Heart right ventricle (tissue), 16 donors: ENCODE measurements at regions not wholly inside any gene's neighbourhood (a gene's known extent, or its start where the extent isn't known, plus 50 kb on each side); places are given as distances from the start of the nearest gene placed in this dataset.

Experiments used
- ATAC-seq, 8 donors: fragments of 200-7000 bp; cut with Tn5 transposase; one replicate each; pipeline ENCODE4 v1.9.1; 2020; ENCODE audit warnings: mild to moderate bottlenecking in 8 of 8, moderate library complexity in 8 of 8, moderate number of reproducible peaks in 1 of 8
- DNase-seq, 2 donors: peaks; one replicate each; pipeline ENCODE4 v3.0.0-alpha.2; 2020
- H3K27ac ChIP-seq, 10 donors: fragments of 200-600 bp; sonication (generic) in 2 of 10; one replicate each; pipeline versions ENCODE4 v1.5.0 to v1.8.0; 2020 to 2022; ENCODE audit warnings: mild to moderate bottlenecking in 3 of 10
- H3K27me3 ChIP-seq, 7 donors: fragments of 200-600 bp; one replicate each; pipeline ENCODE4 v1.8.0; 2021 to 2022; ENCODE audit warnings: mild to moderate bottlenecking in 2 of 7
- H3K36me3 ChIP-seq, 9 donors: fragments of 200-600 bp; sonication (generic) in 1 of 9; one replicate each; pipeline versions ENCODE4 v1.5.0 to v1.8.0; 2020 to 2022; ENCODE audit warnings: mild to moderate bottlenecking in 2 of 9
- H3K4me1 ChIP-seq, 9 donors: fragments of 200-600 bp; sonication (generic) in 1 of 9; one replicate each; pipeline versions ENCODE4 v1.5.0 to v1.8.0; 2020 to 2022; ENCODE audit warnings: mild to moderate bottlenecking in 4 of 9
- H3K4me3 ChIP-seq, 10 donors: fragments of 200-600 bp; sonication (generic) in 2 of 10; one replicate each; pipeline versions ENCODE4 v1.5.0 to v1.8.0; 2020 to 2022; ENCODE audit warnings: mild to moderate bottlenecking in 7 of 10, moderate library complexity in 2 of 10
- H3K9me3 ChIP-seq, 11 donors: fragments of 200-600 bp in 10 of 11; sonication (generic) in 2 of 11; one replicate each; pipeline versions ENCODE4 v1.5.0 to v1.8.0; 2013 to 2022; ENCODE audit warnings: mild to moderate bottlenecking in 2 of 11, control low read depth in 1 of 11, moderate library complexity in 1 of 11
- whole genome bisulfite sequencing, 2 donors: extraction: QIAGEN DNeasy Blood & Tissue Kit; methylation state at CpG; one replicate each; pipeline ENCODE4 v1.1.7; 2013; ENCODE audit warnings: inconsistent platforms in 1 of 2; 5-methylcytosine and 5-hydroxymethylcytosine counted together
- intact Hi-C, 10 donors: fragments of 100-400 bp; cut with DNase I; formaldehyde crosslinking; loops; one replicate each; pipeline versions ENCODE4 v1.11.1 to v1.14.2; 2022
- TF ChIP-seq, protein P1 (sequence below), 9 donors: fragments of 200-600 bp; sonication (generic) in 2 of 9; IDR thresholded peaks; one replicate each; pipeline versions ENCODE4 v1.5.0 to v1.8.0; 2021 to 2022; ENCODE audit warnings: antibody characterized with exemption in 9 of 9, mild to moderate bottlenecking in 5 of 9, moderate library complexity in 1 of 9
- donor health status: Arrhythmogenic right ventricular cardiomyopathy.
- donor health status: ischemic (EF 13 %, LVEDD 7.1; RV severe dilation, severe dysfunction).
- donor health status: healthy with polysubstance abuse.
- donor health status: DM: no; HTN: yes; CAD: no.
- donor health status: DM: no; HTN: no; CAD: no.
- donor health status: ischemic (EF 25% LVEDD 6.9; RV normal size, moderate dysfunction).
- donor health status: ischemic (EF 25% LVEDD 5.7; RV mildly dilated, moderate dysfunction).
- donor health status: healthy.
- donor health status: DM: yes; HTN: yes; CAD: no.
- donor health status: Ischemic cardiomyopathy.
- donor health status: ischemic (EF 35%, LVEDD 5.7; RV mildly dilated, moderate dysfunction).
- donor health status: nonischemic (EF 11% LVEDD 7.7; RV severe dilation, severe dysfunction).
- donor health status: DM: yes; HTN: yes; CAD: no.
- donor health status: PGD.
- donor health status: ischemic (EF 29% LVEDD 5.4; RV normal size, mild dysfunction).
- donor health status: nonischemic (EF 23%, LVEDD 6.1; RV moderate dilation, normal function).

DNA sequence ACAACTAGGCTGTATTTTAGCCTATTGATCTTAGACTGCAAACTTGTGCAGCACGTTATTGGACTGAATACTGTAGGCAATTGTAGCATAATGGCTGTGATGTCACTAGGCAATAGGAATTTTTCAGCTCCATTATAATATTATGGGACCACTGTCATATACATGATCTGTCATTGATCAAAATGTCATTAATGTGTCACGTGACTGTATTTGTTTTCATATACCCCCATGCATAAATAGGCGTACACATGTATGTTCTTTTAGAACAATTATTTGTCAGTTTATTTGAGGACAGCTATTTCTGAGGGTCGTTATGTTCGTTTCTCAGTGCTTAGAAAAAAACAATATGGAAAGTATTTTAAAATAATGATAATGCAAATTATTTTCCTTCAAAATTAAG, 111.9 kb upstream of the CDH2 start:
- WGBS, 2 donors: 83 to 87% methylated on average over 5 of the region's 5 CpGs
- H3K9me3 ChIP-seq: peaks cover 0 to 7% (median 0%) of the 10 kb centered on the region in 11 donors
- no peak overlapping the region for H3K27ac ChIP-seq
- intact Hi-C loops: no loop called here
- H3K27me3 ChIP-seq: no peaks in the 10 kb centered on the region
- DNase-seq (no peak), ATAC-seq (no peak)
- no peaks in the 10 kb centered on the region for H3K4me1 ChIP-seq
- TF ChIP-seq, protein P1, sequence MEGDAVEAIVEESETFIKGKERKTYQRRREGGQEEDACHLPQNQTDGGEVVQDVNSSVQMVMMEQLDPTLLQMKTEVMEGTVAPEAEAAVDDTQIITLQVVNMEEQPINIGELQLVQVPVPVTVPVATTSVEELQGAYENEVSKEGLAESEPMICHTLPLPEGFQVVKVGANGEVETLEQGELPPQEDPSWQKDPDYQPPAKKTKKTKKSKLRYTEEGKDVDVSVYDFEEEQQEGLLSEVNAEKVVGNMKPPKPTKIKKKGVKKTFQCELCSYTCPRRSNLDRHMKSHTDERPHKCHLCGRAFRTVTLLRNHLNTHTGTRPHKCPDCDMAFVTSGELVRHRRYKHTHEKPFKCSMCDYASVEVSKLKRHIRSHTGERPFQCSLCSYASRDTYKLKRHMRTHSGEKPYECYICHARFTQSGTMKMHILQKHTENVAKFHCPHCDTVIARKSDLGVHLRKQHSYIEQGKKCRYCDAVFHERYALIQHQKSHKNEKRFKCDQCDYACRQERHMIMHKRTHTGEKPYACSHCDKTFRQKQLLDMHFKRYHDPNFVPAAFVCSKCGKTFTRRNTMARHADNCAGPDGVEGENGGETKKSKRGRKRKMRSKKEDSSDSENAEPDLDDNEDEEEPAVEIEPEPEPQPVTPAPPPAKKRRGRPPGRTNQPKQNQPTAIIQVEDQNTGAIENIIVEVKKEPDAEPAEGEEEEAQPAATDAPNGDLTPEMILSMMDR (IDR thresholded peaks at IDR 0.05): no peak
- no peaks in the 10 kb centered on the region for H3K36me3 ChIP-seq
- H3K4me3 ChIP-seq: no peak overlapping the region

DNA sequence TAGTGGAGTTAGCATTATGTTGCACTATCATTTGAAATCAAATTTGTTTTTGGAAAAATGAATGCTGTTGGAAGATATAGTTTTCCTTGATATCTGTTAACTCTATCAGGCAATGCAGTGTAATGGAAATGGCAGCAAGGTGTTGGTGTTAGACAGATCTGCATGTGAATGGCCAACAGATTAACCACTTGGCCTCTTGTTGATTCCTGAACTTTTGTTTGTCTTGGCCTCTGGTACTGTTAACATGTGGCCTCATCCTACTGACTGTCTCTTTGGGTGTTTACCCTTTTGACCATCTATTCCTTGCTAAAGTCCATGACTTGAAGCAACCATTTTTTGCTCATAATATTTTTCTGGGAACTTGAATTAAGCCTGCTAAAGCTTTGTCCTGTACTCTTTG, 110.2 kb upstream of the CDH2 start:
- ATAC-seq: no peak
- Histone ChIP-seq H3K4me1 (no peaks in the 10 kb centered on the region), H3K4me3 (no peak overlapping the region), H3K27ac (no peak overlapping the region), H3K9me3 (peaks cover 0 to 7% (median 0%) of the 10 kb centered on the region in 11 donors), H3K36me3 (no peaks in the 10 kb centered on the region), H3K27me3 (no peaks in the 10 kb centered on the region)
- intact Hi-C loops: no loop called here
- TF ChIP-seq, protein P1 (IDR thresholded peaks at IDR 0.05): no peak
- DNase-seq: no peak

DNA sequence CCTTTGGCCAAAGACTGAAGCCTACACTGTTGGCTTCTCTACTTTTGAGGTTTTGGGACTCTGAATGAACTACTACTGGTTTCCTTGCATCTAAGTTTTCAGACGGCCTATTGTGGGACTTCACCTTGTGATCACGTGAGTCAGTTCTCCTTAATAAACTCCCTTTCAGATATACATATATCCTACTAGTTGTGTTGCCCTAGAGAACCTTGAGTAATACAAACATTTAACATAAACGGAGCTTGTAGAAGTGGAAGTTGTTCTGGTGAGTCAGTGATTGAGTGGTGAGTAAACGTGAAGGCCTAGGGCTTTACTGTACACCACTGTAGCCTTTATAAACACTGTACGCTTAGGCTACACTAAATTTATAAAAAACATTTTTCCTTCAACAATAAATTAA, 107.2 kb upstream of the CDH2 start:
- no peak for DNase-seq

DNA sequence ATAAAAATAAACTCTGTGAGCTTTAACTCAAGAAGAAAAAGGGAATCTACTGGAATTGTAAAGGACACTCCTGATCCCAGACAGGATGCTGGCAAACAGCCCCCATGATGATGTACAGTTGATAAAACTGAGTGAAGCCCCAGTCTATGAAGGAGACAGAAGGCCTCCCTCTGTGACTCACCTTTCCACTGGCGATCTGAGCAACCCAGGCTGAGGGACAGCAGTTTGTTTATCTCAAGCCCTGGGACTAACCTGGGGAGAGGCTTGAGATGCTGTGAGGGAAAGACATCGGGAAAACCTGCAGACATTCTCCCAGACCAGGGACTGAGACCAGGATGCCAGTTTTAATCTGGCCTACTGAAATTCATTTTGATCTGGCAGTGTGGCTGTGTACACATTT, 104.5 kb upstream of the CDH2 start:
- H3K36me3 ChIP-seq: no peaks in the 10 kb centered on the region
- no peak overlapping the region for H3K27ac ChIP-seq
- no peak for DNase-seq
- WGBS, 2 donors: 45 to 59% methylated on average over 2 of the region's 2 CpGs
- H3K27me3 ChIP-seq: no peaks in the 10 kb centered on the region
- intact Hi-C loops: no loop called here
- ATAC-seq: no peak
- H3K4me3 ChIP-seq: no peak overlapping the region
- TF ChIP-seq, protein P1 (IDR thresholded peaks at IDR 0.05): no peak
- no peaks in the 10 kb centered on the region for H3K4me1 ChIP-seq
- no peaks in the 10 kb centered on the region for H3K9me3 ChIP-seq

More for the DNA sequence above, 107.2 kb upstream of the CDH2 start:
- no peak for ATAC-seq
- intact Hi-C loops: no loop called here
- Histone ChIP-seq H3K4me1 (no peaks in the 10 kb centered on the region), H3K4me3 (no peak overlapping the region), H3K36me3 (no peaks in the 10 kb centered on the region), H3K27ac (no peak overlapping the region), H3K27me3 (no peaks in the 10 kb centered on the region), H3K9me3 (no peaks in the 10 kb centered on the region)
- TF ChIP-seq, protein P1 (IDR thresholded peaks at IDR 0.05): no peak
- 74 to 75% methylated on average over 5 of the region's 5 CpGs for WGBS, 2 donors

DNA sequence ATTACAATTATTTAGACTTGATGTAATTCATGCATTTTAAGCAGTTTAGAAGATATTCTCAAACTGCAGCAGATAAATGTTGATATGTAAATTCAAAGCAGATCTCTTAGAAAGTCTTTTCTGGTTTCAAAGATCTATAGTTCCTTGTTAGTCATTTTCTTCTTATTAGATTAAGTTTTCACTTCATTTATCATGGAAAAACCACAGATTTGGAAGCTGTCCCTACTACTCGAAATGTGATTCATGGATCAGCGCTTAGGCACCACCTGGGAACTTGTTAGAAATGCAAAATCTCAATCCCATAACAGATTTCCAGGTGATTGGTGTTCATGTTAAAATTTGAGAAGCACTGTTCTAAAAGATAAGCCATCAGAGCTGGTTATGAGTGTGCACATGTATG, 92.8 kb upstream of the CDH2 start:
- DNase-seq (no peak), ATAC-seq (no peak)
- no peak overlapping the region for H3K27ac ChIP-seq

More for the DNA sequence above, 92.8 kb upstream of the CDH2 start:
- TF ChIP-seq, protein P1 (IDR thresholded peaks at IDR 0.05): no peak
- H3K36me3 ChIP-seq: no peaks in the 10 kb centered on the region
- WGBS, 2 donors: 70 to 80% methylated on average over 2 of the region's 2 CpGs
- no peaks in the 10 kb centered on the region for H3K27me3 ChIP-seq
- no peak overlapping the region for H3K4me3 ChIP-seq
- intact Hi-C loops: no loop called here
- H3K9me3 ChIP-seq: peaks cover 0 to 13% (median 0%) of the 10 kb centered on the region in 11 donors
- H3K4me1 ChIP-seq: no peaks in the 10 kb centered on the region
